HG02885 (cell line): ENCODE measurements at regions not wholly inside any gene's neighbourhood (a gene's known extent, or its start where the extent isn't known, plus 50 kb on each side); places are given as distances from the start of the nearest gene placed in this dataset.

Source experiments
- ATAC-seq: cut with Tn5 transposase; IDR thresholded peaks from one replicate; pipeline ENCODE4 v1.9.1; 2021; ENCODE audit warnings: mild to moderate bottlenecking; ENCODE audit not compliant: unreplicated experiment, poor library complexity

GRCh38 chr18:54531402-54532065, 59.5 kb upstream of the DYNAP start:
- ATAC-seq, result no peak

- ATAC-seq, result no peak
Observed at GRCh38 chr18:54532222-54532621, 58.8 kb upstream of the DYNAP start.

GRCh38 chr18:54532962-54533361, 58.1 kb upstream of the DYNAP start:
- ATAC-seq, result no peak
